Thyroid gland (tissue), 4 donors: ENCODE measurements at regions not wholly inside any gene's neighbourhood (a gene's known extent, or its start where the extent isn't known, plus 50 kb on each side); places are given as distances from the start of the nearest gene placed in this dataset.

Experiments used
- POLR2A ChIP-seq, 2 donors: fragments of 450-650 bp; IDR thresholded peaks; one replicate each; pipeline ENCODE4 v1.6.1; 2017; ENCODE audit warnings: antibody characterized with exemption in 2 of 2, mild to moderate bottlenecking in 2 of 2, moderate library complexity in 1 of 2
- TF ChIP-seq, protein P1 (sequence below), 6 experiments: fragments of 200-600 bp in 3 of 6; fragments of 450-650 bp in 3 of 6; sonication (generic) in 3 of 6; IDR thresholded peaks; one replicate each; pipeline ENCODE4 v1.5.1; 2016 to 2019; ENCODE audit warnings: antibody characterized with exemption in 6 of 6, mild to moderate bottlenecking in 2 of 6, inconsistent platforms in 1 of 6, moderate library complexity in 1 of 6

DNA sequence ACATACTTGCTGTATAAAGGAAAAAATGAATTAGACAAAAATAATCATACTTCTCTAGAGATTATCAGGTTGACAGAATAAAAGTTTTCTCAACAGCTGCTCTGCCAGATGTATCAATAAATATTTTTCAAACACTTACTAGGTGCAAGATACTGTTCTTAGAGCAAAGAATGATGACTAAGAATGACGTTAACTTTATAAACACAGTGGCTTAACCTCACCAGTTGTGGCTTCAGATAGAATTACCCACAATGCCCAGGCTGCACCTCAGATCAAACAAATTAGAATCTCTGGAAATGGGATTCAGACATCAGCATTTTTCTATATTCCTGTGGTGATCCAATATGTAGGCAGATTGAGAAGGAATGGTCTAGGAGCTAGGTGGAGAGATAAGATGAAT, 422.4 kb upstream of the ATP11B start:
- TF ChIP-seq, protein P1, sequence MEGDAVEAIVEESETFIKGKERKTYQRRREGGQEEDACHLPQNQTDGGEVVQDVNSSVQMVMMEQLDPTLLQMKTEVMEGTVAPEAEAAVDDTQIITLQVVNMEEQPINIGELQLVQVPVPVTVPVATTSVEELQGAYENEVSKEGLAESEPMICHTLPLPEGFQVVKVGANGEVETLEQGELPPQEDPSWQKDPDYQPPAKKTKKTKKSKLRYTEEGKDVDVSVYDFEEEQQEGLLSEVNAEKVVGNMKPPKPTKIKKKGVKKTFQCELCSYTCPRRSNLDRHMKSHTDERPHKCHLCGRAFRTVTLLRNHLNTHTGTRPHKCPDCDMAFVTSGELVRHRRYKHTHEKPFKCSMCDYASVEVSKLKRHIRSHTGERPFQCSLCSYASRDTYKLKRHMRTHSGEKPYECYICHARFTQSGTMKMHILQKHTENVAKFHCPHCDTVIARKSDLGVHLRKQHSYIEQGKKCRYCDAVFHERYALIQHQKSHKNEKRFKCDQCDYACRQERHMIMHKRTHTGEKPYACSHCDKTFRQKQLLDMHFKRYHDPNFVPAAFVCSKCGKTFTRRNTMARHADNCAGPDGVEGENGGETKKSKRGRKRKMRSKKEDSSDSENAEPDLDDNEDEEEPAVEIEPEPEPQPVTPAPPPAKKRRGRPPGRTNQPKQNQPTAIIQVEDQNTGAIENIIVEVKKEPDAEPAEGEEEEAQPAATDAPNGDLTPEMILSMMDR (IDR thresholded peaks at IDR 0.05): no peak
- no peak for TF ChIP-seq POLR2A (IDR thresholded peaks at IDR 0.05)
